GM23248 (cell line): ENCODE measurements at regions not wholly inside any gene's neighbourhood (a gene's known extent, or its start where the extent isn't known, plus 50 kb on each side); places are given as distances from the start of the nearest gene placed in this dataset.
"Not testable (repeated sequence)": the region's sequence is repeated elsewhere in the genome, so short reads cannot be mapped to it uniquely, and the experiment has no call there.

Source experiments
- DNase-seq: peaks from one replicate; pipeline ENCODE4 v3.0.0-alpha.2; 2015
- H2AFZ ChIP-seq: fragments of 200-600 bp; sonication (generic); 2 replicates; pipeline ENCODE4 v1.6.1; 2016; ENCODE audit warnings: antibody characterized with exemption
- H3F3A ChIP-seq: fragments of 200-600 bp; sonication (generic); 2 replicates; pipeline ENCODE4 v1.6.1; 2016; ENCODE audit warnings: mild to moderate bottlenecking, antibody characterized with exemption, mixed run types; ENCODE audit not compliant: insufficient read depth
- H3K27ac ChIP-seq: fragments of 200-600 bp; sonication (generic); 2 replicates; pipeline ENCODE4 v1.5.1; 2016; ENCODE audit warnings: mild to moderate bottlenecking
- H3K27me3 ChIP-seq: fragments of 200-600 bp; sonication (generic); replicated peaks from 2 replicates; pipeline ENCODE4 v1.6.1; 2016; ENCODE audit warnings: mild to moderate bottlenecking; ENCODE audit not compliant: insufficient read depth
- H3K36me3 ChIP-seq: fragments of 200-600 bp; sonication (generic); 2 replicates; pipeline ENCODE4 v1.6.1; 2016; ENCODE audit warnings: low read depth, mild to moderate bottlenecking
- H3K4me1 ChIP-seq: fragments of 200-600 bp; sonication (generic); 2 replicates; pipeline ENCODE4 v1.6.1; 2016; ENCODE audit warnings: mild to moderate bottlenecking; ENCODE audit not compliant: insufficient read depth
- H3K4me2 ChIP-seq: fragments of 200-600 bp; sonication (generic); one replicate; pipeline ENCODE4 v1.6.1; 2016; ENCODE audit warnings: mild to moderate bottlenecking; ENCODE audit not compliant: unreplicated experiment
- H3K4me3 ChIP-seq: fragments of 200-600 bp; sonication (generic); 2 replicates; pipeline ENCODE4 v1.5.1; 2016; ENCODE audit warnings: mild to moderate bottlenecking
- H3K79me2 ChIP-seq: fragments of 200-600 bp; sonication (generic); 2 replicates; pipeline ENCODE4 v1.6.1; 2016; ENCODE audit warnings: mild to moderate bottlenecking; ENCODE audit not compliant: insufficient read depth
- H3K9ac ChIP-seq: fragments of 200-600 bp; sonication (generic); 2 replicates; pipeline ENCODE4 v1.6.1; 2016; ENCODE audit warnings: mild to moderate bottlenecking
- H3K9me2 ChIP-seq: fragments of 200-600 bp; sonication (generic); 2 replicates; pipeline ENCODE4 v1.6.1; 2016; ENCODE audit warnings: mixed run types, mild to moderate bottlenecking, moderate library complexity; ENCODE audit not compliant: insufficient read depth
- H3K9me3 ChIP-seq: fragments of 200-600 bp; sonication (generic); one replicate; pipeline ENCODE4 v1.6.1; 2017; ENCODE audit warnings: low read depth
- H4K20me1 ChIP-seq: fragments of 200-600 bp; sonication (generic); 2 replicates; pipeline ENCODE4 v1.6.0; 2016; ENCODE audit not compliant: insufficient read depth
- EZH2 ChIP-seq: fragments of 200-600 bp; sonication (generic); IDR thresholded peaks from 2 replicates; pipeline ENCODE4 v1.6.1; 2018; ENCODE audit warnings: antibody characterized with exemption, mild to moderate bottlenecking; ENCODE audit not compliant: insufficient read depth, poor library complexity, severe bottlenecking
- EZH2phosphoT487 ChIP-seq: fragments of 200-600 bp; sonication (generic); IDR thresholded peaks from 2 replicates; pipeline ENCODE4 v1.6.1; 2018; ENCODE audit warnings: antibody characterized with exemption, moderate library complexity, mild to moderate bottlenecking, low read depth; ENCODE audit not compliant: insufficient read depth
- WGBS, 2 experiments: methylation state at CpG; one replicate each; pipeline ENCODE4 v1.1.6; 2015 to 2017; ENCODE audit warnings: low lambda C conversion rate in 2 of 2, low coverage in 1 of 2; ENCODE audit errors: missing lambda C conversion rate in 2 of 2; 5-methylcytosine and 5-hydroxymethylcytosine counted together
- in situ Hi-C: fragments of 300-500 bp; cut with MboI; formaldehyde crosslinking; loops from 2 replicates; pipeline ENCODE4 v1.15.0; 2020

GRCh38 chr9:18061332-18061731, 412.6 kb upstream of the ADAMTSL1 start:
- no peak overlapping the region for H2AFZ ChIP-seq
- no peaks in the 10 kb centered on the region for H3K79me2 ChIP-seq
- DNase-seq, result no peak
- H3K9ac ChIP-seq, result no peak overlapping the region
- H3K27ac ChIP-seq, result no peak overlapping the region
- H3F3A ChIP-seq, result no peaks in the 10 kb centered on the region
- no peak overlapping the region for H3K4me2 ChIP-seq
- H3K9me3 ChIP-seq, result no peaks in the 10 kb centered on the region
- no peaks in the 10 kb centered on the region for H3K36me3 ChIP-seq
- in situ Hi-C loops, result no loop called here
- no peak for TF ChIP-seq EZH2
- no peak for TF ChIP-seq EZH2phosphoT487
- no peaks in the 10 kb centered on the region for H4K20me1 ChIP-seq
- H3K9me2 ChIP-seq, result no peaks in the 10 kb centered on the region
- H3K4me3 ChIP-seq, result no peak overlapping the region
- no peaks in the 10 kb centered on the region for H3K27me3 ChIP-seq
- H3K4me1 ChIP-seq, result no peaks in the 10 kb centered on the region

- no peak overlapping the region for H3K27ac ChIP-seq
- peak; percentile 44 for DNase-seq
- TF ChIP-seq EZH2phosphoT487, result no peak
- TF ChIP-seq EZH2, result no peak
- H2AFZ ChIP-seq, result no peak overlapping the region
- no peak overlapping the region for H3K4me3 ChIP-seq
- H3K9me2 ChIP-seq, result no peaks in the 10 kb centered on the region
- no peaks in the 10 kb centered on the region for H3K4me1 ChIP-seq
- H3K9me3 ChIP-seq, result no peaks in the 10 kb centered on the region
- no peaks in the 10 kb centered on the region for H4K20me1 ChIP-seq
- no peak overlapping the region for H3K4me2 ChIP-seq
- in situ Hi-C loops, result no loop called here
- H3K27me3 ChIP-seq, result no peaks in the 10 kb centered on the region
- no peaks in the 10 kb centered on the region for H3K36me3 ChIP-seq
- no peaks in the 10 kb centered on the region for H3K79me2 ChIP-seq
- WGBS, 2 experiments, result 17 to 21% methylated on average over 2 of the region's 2 CpGs
- no peaks in the 10 kb centered on the region for H3F3A ChIP-seq
- H3K9ac ChIP-seq, result no peak overlapping the region
Observed at GRCh38 chr9:18061856-18062255, 412.1 kb upstream of the ADAMTSL1 start.

GRCh38 chr9:18063856-18064390, 410.0 kb upstream of the ADAMTSL1 start:
- H3K9me2 ChIP-seq, result no peaks in the 10 kb centered on the region
- H3K9ac ChIP-seq, result no peak overlapping the region
- no peaks in the 10 kb centered on the region for H3K36me3 ChIP-seq
- H3K4me1 ChIP-seq, result no peaks in the 10 kb centered on the region
- no peaks in the 10 kb centered on the region for H3K79me2 ChIP-seq
- H3K9me3 ChIP-seq, result no peaks in the 10 kb centered on the region
- H2AFZ ChIP-seq, result peak overlapping the region; percentile 12; the same call in 1 of the 2 replicates
- no peaks in the 10 kb centered on the region for H3K27me3 ChIP-seq
- no peaks in the 10 kb centered on the region for H4K20me1 ChIP-seq
- no peak for TF ChIP-seq EZH2
- no peak for TF ChIP-seq EZH2phosphoT487
- H3K4me3 ChIP-seq, result no peak overlapping the region
- no peak for DNase-seq
- in situ Hi-C loops, result no loop called here
- H3K4me2 ChIP-seq, result no peak overlapping the region
- no peak overlapping the region for H3K27ac ChIP-seq
- H3F3A ChIP-seq, result no peaks in the 10 kb centered on the region
- 16 to 18% methylated on average over 6 of the region's 6 CpGs for WGBS, 2 experiments

GRCh38 chr9:18066608-18067007, 407.3 kb upstream of the ADAMTSL1 start:
- H3K79me2 ChIP-seq, in situ Hi-C loops, H3K27me3 ChIP-seq, H3K36me3 ChIP-seq, H3K27ac ChIP-seq, H3K9me3 ChIP-seq, H3K9ac ChIP-seq, H3K4me3 ChIP-seq, H2AFZ ChIP-seq, H3K9me2 ChIP-seq, H4K20me1 ChIP-seq, DNase-seq, H3F3A ChIP-seq, H3K4me2 ChIP-seq: not testable (repeated sequence)
- WGBS, 2 experiments, result 81 to 86% methylated on average over 2 of the region's 2 CpGs
- H3K4me1 ChIP-seq, result peaks cover 11% of the 10 kb centered on the region

- peaks cover 15% of the 10 kb centered on the region for H3K4me1 ChIP-seq
- no peak overlapping the region for H3K27ac ChIP-seq
- no peaks in the 10 kb centered on the region for H3K79me2 ChIP-seq
- H3K4me3 ChIP-seq, result no peak overlapping the region
- whole genome bisulfite sequencing, 2 experiments, result 82 to 85% methylated on average over 6 of the region's 6 CpGs
- no peak for TF ChIP-seq EZH2
- no peak for TF ChIP-seq EZH2phosphoT487
- no peak overlapping the region for H3K4me2 ChIP-seq
- no peaks in the 10 kb centered on the region for H3K36me3 ChIP-seq
- H3K27me3 ChIP-seq, result no peaks in the 10 kb centered on the region
- in situ Hi-C loops, result no loop called here
- no peak overlapping the region for H3K9ac ChIP-seq
- H4K20me1 ChIP-seq, result no peaks in the 10 kb centered on the region
- no peak for DNase-seq
- H3K9me2 ChIP-seq, result no peaks in the 10 kb centered on the region
- H3F3A ChIP-seq, result peaks cover 5% of the 10 kb centered on the region; the same call in 1 of the 2 replicates
- no peaks in the 10 kb centered on the region for H3K9me3 ChIP-seq
- H2AFZ ChIP-seq, result no peak overlapping the region
Observed at GRCh38 chr9:18067548-18068120, 406.3 kb upstream of the ADAMTSL1 start.
